GM23338 (cell line): ENCODE measurements at regions not wholly inside any gene's neighbourhood (a gene's known extent, or its start where the extent isn't known, plus 50 kb on each side); places are given as distances from the start of the nearest gene placed in this dataset.

Source experiments
- ATAC-seq: fragments of 200-7000 bp; cut with Tn5 transposase; 3 replicates; pipeline ENCODE4 v1.9.1; 2020
- DNase-seq: peaks from one replicate; pipeline ENCODE4 v3.0.0-alpha.2; 2015; ENCODE audit warnings: low spot score
- H2AFZ ChIP-seq: fragments of 200-600 bp; sonication (generic); 2 replicates; pipeline ENCODE4 v1.8.0; 2016; ENCODE audit warnings: antibody characterized with exemption, mild to moderate bottlenecking, moderate library complexity
- H3F3A ChIP-seq: fragments of 200-600 bp; sonication (generic); replicated peaks from 2 replicates; pipeline ENCODE4 v1.8.0; 2017; ENCODE audit warnings: antibody characterized with exemption, mixed run types, low read depth
- H3K27ac ChIP-seq: fragments of 200-600 bp; sonication (generic); 2 replicates; pipeline ENCODE4 v1.6.1; 2016; ENCODE audit warnings: low read depth
- H3K27me3 ChIP-seq: fragments of 200-600 bp; sonication (generic); 2 replicates; pipeline ENCODE4 v1.8.0; 2016; ENCODE audit warnings: mild to moderate bottlenecking, mixed run types, moderate library complexity; ENCODE audit not compliant: insufficient read depth
- H3K36me3 ChIP-seq: fragments of 200-600 bp; sonication (generic); 2 replicates; pipeline ENCODE4 v1.8.0; 2016; ENCODE audit warnings: mild to moderate bottlenecking; ENCODE audit not compliant: insufficient read depth
- H3K4me1 ChIP-seq: fragments of 200-600 bp; sonication (generic); 2 replicates; pipeline ENCODE4 v1.8.0; 2016; ENCODE audit warnings: mild to moderate bottlenecking, moderate library complexity; ENCODE audit not compliant: insufficient read depth
- H3K4me2 ChIP-seq: fragments of 200-600 bp; sonication (generic); 2 replicates; pipeline ENCODE4 v1.7.1; 2017; ENCODE audit warnings: mixed run types
- H3K4me3 ChIP-seq: fragments of 200-600 bp; sonication (generic); 2 replicates; pipeline ENCODE4 v1.6.1; 2016; ENCODE audit warnings: mixed run types
- H3K79me2 ChIP-seq: fragments of 200-600 bp; sonication (generic); replicated peaks from 2 replicates; pipeline ENCODE4 v1.8.0; 2017; ENCODE audit warnings: mild to moderate bottlenecking; ENCODE audit not compliant: insufficient read depth
- H3K9me2 ChIP-seq: fragments of 200-600 bp; sonication (generic); 2 replicates; pipeline ENCODE4 v1.8.0; 2017; ENCODE audit not compliant: insufficient read depth
- H4K20me1 ChIP-seq: fragments of 200-600 bp; sonication (generic); replicated peaks from 2 replicates; pipeline ENCODE4 v1.8.0; 2017; ENCODE audit warnings: mild to moderate bottlenecking; ENCODE audit not compliant: insufficient read depth
- H3K27ac Mint-ChIP-seq: 2 replicates; pipeline ENCODE4 v1.8.0; 2020; ENCODE audit warnings: inconsistent platforms, mild to moderate bottlenecking, moderate library complexity, mixed read lengths
- H3K27me3 Mint-ChIP-seq: 3 replicates; pipeline ENCODE4 v1.8.0; 2022; ENCODE audit warnings: low read depth, mild to moderate bottlenecking, moderate library complexity, mixed read lengths, inconsistent platforms; ENCODE audit not compliant: insufficient read depth, poor library complexity
- H3K36me3 Mint-ChIP-seq: 3 replicates; pipeline ENCODE4 v1.8.0; 2021; ENCODE audit warnings: low read depth, mild to moderate bottlenecking, inconsistent platforms, moderate library complexity, mixed read lengths
- H3K4me1 Mint-ChIP-seq: 3 replicates; pipeline ENCODE4 v1.8.0; 2020; ENCODE audit warnings: mild to moderate bottlenecking, inconsistent platforms, mixed read lengths
- H3K4me3 Mint-ChIP-seq: 3 replicates; pipeline ENCODE4 v1.8.0; 2021; ENCODE audit warnings: moderate library complexity, mild to moderate bottlenecking, inconsistent platforms, mixed read lengths
- H3K9me3 Mint-ChIP-seq: 3 replicates; pipeline ENCODE4 v1.8.0; 2020; ENCODE audit warnings: moderate library complexity, mild to moderate bottlenecking, inconsistent platforms, mixed read lengths
- EZH2phosphoT487 ChIP-seq: fragments of 200-600 bp; sonication (generic); IDR thresholded peaks from one replicate; pipeline ENCODE4 v1.8.1; 2018; ENCODE audit warnings: antibody characterized with exemption; ENCODE audit not compliant: unreplicated experiment
- POLR2AphosphoS5 ChIP-seq: IDR thresholded peaks from 2 replicates; pipeline ENCODE4 v1.6.1; 2016; ENCODE audit warnings: antibody characterized with exemption, low read depth
- REST ChIP-seq: IDR thresholded peaks from one replicate; pipeline ENCODE4 v1.6.1; 2018; ENCODE audit warnings: antibody characterized with exemption; ENCODE audit not compliant: unreplicated experiment
- STAT1 ChIP-seq: IDR thresholded peaks from one replicate; pipeline ENCODE4 v1.6.1; 2016; ENCODE audit warnings: antibody characterized with exemption; ENCODE audit not compliant: unreplicated experiment
- ZNF462 ChIP-seq: fragments of 250-450 bp; sonication (Bioruptor Pico); IDR thresholded peaks from 2 replicates; pipeline ENCODE4 v1.5.0; 2020; ENCODE audit warnings: mild to moderate bottlenecking, moderate library complexity

GRCh38 chrX:151073767-151074166, 90.6 kb downstream of the HMGB3 start (continued):
- no peak for TF ChIP-seq STAT1
- no peak for TF ChIP-seq EZH2phosphoT487

GRCh38 chrX:151081016-151081415, 95.4 kb upstream of the GPR50 start:
- peak; percentile 39 for DNase-seq
- H3K4me1 ChIP-seq, result peaks cover 5% of the 10 kb centered on the region; the same call in 1 of the 2 replicates
- 0 out of 2 replicates have a peak overlapping the region, but pooled peaks have one; percentile 32 for H2AFZ ChIP-seq
- H3F3A ChIP-seq, result no peaks in the 10 kb centered on the region
- H4K20me1 ChIP-seq, result no peaks in the 10 kb centered on the region
- H3K27me3 Mint-ChIP-seq, result peaks cover 6% of the 10 kb centered on the region
- no peaks in the 10 kb centered on the region for H3K9me3 Mint-ChIP-seq
- peaks cover 12% of the 10 kb centered on the region for H3K4me1 Mint-ChIP-seq
- H3K4me3 ChIP-seq, result no peak overlapping the region
- H3K9me2 ChIP-seq, result no peaks in the 10 kb centered on the region
- H3K4me2 ChIP-seq, result no peak overlapping the region
- H3K27me3 ChIP-seq, result peaks cover 15% of the 10 kb centered on the region
- no peak for TF ChIP-seq POLR2AphosphoS5
- no peak for TF ChIP-seq REST
- no peak for TF ChIP-seq ZNF462 (CRISPR knock-in tag)
- peak; percentile 72 for ATAC-seq
- H3K79me2 ChIP-seq, result no peaks in the 10 kb centered on the region
- peak overlapping the region; percentile 22; the same call in 1 of the 3 replicates for H3K4me3 Mint-ChIP-seq
- H3K36me3 ChIP-seq, result no peaks in the 10 kb centered on the region
- H3K27ac Mint-ChIP-seq, result no peak overlapping the region
- no peaks in the 10 kb centered on the region for H3K36me3 Mint-ChIP-seq
- no peak overlapping the region for H3K27ac ChIP-seq
